ENCODE measurements at regions not wholly inside any gene's neighbourhood (a gene's known extent, or its start where the extent isn't known, plus 50 kb on each side); places are given as distances from the start of the nearest gene placed in this dataset.
"Not testable (repeated sequence)": the region's sequence is repeated elsewhere in the genome, so short reads cannot be mapped to it uniquely, and the experiment has no call there.

DNA sequence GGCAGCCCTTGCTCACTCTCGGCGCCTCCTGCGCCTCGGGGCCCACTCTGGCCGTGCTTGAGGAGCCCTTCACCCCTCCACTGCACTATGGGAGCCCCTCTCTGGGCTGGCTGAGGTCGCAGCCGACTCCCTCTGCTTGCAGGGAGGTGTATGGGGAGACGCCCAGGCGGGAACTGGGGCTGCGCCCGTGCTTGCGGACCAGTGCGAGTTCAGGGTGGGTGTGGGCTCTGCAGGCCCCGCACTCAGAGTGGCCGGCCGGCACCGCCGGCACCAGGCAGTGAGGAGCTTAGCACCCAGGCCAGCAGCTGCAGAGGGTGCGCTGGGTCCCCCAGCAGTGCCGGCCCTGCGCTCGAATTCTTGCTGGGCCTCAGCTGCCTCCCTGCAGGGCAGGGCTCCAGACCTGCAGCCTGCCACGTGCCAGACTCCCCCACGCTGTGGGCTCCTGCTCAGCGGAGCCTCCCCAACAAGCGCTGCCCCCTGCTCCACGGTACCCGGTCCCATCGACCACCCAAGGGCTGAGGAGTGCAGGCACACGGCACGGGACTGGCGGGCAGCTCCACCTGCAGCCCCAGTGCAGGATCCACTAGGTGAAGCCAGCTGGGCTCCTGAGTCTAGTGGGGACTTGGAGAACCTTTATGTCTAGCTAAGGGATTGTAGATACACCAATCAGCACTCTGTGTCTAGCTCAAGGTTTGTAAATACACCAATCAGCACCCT lies 54.0 kb upstream of the WWC2 start:
- DNase-seq (ENCODE audit: low spot score), result not testable (repeated sequence)

DNA sequence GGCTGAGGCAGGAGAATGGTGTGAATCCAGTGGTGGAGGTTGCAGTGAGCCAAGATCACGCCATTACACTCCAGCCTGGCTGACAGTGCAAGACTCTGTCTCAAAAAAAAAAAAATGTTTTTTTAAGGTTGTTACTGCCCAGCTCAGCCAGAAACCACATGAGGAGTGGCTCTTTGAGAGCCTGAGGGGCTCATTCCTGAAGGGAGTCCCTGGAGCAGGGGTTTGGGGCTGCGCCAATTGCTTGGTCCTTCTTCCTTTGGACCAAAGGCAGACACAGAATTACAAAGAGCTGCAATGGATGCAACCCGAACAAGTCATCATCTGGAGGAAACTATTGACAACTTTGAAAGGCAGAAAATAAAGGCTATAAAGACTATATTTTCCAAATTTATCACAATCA lies 60.6 kb upstream of the WWC2 start:
- no peak for DNase-seq (ENCODE audit: low spot score)

DNA sequence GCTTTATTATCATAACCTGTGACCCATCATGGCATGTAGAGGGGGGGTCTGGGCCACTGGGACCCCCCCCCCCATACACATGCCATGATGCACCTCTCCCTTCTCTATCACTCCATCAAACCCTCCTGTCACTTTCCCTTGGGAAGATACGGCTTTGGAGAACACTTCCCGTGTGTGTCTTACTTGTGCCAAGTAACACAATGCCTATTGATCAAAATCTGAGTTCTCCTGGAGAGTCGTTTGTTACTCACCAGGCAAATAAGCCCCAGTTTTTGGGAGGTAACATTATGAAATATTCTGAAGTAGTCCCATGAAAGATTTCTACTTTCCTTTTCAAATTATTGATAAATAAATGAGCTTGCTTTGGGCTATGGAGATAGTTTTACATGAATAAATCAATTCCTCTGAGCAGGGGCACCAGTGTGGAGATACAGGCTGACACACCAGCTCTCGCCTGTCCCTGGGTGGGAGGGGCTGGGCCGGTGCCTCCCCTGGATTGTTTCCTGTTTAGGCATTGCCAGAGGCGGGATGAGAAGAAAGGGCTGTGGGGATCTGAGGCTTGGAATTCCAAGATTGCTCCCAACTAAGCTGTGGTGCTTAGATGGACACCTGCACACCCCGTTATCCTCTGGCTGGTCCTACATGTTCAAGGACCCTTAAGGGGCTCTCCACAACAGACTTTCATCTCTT lies 63.2 kb upstream of the WWC2 start:
- DNase-seq (ENCODE audit: low spot score), result no peak

DNA sequence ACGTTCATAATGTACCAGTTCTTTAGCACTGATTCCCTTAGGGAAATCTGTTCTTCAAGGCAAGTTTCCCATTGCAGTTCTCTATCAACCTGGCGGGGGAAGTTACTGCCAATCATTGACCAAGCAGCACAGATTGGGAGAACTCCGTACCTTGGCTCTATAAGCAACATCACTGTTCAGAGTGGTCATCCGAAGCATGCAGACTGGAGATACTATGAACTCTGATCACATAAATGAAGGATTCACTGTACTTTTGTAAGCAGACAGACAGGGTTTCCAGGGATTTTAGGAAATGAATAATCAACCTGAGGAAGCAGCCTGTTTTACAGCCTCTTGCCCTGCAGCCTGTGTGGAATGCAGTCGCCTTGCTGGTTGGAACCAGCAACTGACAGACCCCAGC lies 63.8 kb upstream of the WWC2 start:
- DNase-seq (ENCODE audit: low spot score), result no peak

DNA sequence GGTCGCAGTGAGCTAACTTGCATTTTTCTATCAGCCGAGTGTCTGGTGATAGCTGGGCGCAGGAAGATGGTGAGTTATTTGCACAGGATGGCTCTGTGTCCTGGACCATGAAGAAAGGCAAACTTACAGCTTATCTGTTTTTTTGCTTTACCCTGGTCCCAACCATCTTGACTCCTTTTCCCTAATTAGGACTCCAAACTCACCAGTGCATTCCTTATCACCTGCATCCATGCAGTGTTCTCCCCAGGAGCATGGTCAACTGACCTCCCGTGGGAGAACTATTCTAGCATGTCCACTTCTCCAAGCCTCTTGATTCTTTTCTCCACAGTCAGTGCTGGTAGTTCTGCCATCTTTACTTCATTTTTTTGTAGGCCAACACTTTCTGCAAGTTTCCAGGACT lies 68.2 kb upstream of the WWC2 start:
- DNase-seq (ENCODE audit: low spot score), result no peak

DNA sequence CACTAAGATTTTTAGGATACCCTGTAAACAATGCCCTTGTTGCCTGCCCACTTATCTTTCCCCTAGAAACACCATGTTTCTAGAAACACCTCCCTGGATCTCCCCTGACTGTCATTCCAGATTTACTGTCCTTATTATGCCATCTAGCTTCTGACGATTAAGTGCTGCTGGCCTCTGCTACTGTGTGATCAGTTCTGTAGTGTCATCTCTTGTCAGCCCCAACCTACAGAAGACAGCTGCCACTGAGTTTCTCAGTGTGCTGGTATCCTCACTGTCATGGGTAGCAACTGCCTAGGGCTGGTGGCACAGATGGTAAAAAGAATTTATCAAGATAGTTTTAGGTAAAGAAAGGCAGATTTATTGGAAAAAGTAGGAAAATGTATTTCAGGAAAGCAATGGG lies 68.7 kb upstream of the WWC2 start:
- DNase-seq (ENCODE audit: low spot score), result no peak

DNA sequence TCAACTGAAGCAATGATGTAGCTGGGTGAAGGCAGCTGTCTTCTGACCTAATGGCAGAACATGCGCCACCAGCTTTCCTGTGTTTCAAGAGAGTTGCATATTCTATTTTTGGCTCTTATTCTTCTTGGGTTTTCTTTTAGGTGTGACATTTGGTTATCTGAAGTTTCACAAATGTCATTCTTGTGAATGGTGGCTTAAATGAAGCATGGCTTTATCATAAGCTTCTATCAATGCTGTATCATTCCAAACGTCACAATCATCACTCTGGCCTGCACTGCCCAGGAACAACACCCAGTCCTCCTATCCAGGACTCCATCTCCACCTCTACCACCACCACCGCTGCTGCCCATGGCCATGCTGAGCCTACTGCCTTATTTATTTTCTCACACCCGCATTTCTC lies 69.7 kb upstream of the WWC2 start:
- no peak for DNase-seq (ENCODE audit: low spot score)

DNA sequence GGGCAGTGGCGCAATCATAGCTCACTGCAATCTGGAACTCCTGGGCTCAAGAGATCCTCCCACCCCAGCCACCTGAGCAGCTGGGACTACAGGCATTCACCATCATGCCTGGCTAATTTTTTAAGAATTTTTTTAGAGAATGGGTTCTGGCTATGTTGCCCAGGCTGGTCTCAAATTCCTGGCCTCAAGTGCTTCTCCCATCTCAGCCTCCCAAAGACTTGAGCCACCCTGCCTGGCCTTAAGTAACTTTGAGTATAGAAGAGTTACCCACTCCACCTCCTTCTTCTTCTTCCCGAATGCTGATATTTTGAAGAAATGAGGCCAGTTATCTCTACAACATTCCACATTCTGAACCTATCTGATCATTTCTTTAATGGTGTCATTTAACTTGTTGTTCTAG lies 72.4 kb upstream of the WWC2 start:
- DNase-seq (ENCODE audit: low spot score), result no peak

DNA sequence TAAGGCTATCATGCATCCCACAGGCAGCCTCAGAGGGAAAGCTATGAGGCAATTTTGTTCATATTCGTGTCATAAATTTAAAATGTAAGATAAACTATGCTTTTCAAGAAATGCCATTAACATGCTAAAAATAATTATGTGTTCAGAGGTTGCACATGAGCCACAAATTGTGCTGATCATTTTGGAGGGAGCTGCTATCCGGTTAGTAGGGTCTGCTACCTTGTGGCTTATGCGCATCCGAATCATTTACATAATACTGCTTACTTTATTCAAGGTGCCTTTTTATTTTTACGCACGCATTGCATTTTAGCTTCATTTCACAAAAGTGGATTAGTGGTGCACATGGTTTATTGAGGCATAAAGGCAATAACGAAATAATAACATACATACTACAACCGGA lies 76.4 kb upstream of the WWC2 start:
- no peak for DNase-seq (ENCODE audit: low spot score)

DNA sequence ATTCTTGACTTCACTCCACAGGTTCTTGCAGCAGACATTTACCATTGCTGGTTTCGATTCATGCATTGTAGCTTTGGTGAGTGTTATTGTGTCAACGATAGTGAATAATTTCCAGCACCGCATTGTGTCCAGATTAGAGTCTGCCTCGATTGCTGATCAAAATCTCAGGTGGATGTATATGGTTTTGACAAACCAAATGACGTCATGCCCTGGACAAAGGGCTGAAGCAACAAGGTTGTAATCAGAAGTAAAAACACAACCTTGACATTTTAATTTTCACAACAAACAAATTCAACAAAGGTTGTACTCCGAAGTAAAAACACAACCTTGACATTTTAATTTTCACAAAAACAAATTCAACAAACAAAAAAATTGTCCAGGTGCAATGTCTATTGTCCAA lies 81.1 kb upstream of the WWC2 start:
- no peak for DNase-seq (ENCODE audit: low spot score)

DNA sequence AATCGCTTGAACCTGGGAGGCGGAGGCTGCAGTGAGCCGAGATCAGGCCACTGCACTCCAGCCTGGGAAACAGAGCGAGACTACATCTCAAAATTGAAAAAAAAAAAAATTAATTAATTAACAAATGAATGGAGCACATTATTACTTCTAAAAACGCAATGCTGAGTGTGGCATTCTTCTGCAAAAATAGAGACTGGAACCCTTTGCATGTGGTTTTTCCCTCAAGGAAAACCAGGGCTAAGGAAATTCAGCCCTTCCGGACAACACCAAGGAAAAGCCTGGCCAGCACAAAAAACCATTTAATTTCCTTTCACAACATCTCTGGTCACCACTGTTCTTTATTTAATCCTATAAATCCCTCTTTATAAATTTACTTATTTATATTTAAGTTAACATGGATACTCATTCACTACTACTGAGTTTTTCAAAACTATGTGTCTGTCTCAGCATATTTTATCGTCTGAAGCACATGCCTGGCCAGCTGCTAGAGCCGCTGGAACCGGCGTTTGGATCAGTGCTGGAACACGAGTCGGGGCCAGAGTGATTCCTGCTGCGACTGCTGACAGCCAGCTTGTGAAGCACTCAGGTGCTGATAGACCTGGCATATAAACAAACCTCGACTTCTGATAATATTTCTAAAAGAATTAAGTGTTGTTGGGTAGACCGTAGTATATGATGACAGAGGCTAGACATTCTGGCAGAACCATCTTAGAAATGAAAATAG lies 84.5 kb upstream of the WWC2 start:
- no peak for DNase-seq (ENCODE audit: low spot score)

DNA sequence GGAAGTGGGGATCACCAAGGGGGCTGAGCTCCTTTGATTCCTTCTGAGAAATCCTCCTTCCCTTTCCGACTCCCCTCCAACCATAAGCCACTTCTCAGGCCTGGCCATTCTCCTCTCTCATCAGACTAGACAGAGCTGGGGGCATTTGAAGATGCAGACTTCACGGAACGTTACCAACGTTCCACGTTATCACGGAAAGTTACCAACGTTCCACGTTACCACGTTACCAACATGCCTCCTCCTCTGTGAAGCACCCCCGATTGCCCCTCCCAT lies 85.4 kb upstream of the WWC2 start:
- no peak for DNase-seq (ENCODE audit: low spot score)

DNA sequence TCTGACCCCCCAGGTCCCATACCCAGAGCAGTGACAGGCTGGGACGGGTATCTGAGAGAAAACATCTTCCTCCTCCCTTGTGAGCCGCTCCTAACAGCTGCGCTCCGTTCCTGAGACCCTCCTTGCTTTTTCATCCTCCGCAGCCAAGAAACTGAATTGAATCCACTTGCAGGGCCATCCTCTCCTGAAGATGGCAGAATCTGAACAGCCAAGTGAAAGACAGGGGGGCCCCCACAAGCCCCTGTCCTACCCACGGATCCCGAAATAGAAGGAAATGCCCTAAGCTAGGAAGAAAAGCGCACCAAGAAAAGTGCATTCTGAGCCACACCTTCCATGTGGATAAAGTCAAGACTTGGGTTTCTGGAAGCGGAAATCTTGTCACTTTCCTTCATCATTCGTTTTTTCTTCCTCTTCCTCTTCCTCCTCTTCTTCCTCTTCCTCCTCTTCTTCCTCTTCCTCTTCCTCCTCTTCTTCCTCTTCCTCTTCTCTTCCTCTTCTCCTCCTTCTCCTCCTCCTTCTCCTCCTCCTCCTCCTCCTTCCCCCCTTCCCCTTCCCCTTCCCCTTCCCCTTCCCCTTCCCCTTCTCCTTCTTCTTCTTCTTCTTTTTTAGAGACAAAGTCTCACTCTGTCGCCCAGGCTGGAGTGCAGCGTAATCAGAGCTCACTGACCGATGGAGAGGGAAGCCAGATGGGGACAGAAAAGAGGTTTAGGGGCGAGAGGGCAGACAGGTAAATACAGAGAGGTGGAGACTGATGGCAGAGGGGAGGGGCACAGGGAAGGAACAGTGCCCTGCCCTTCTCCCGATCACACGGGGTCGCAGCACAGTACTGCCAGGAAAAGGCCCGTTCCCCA lies 86.0 kb upstream of the WWC2 start:
- no peak for DNase-seq (ENCODE audit: low spot score)

DNA sequence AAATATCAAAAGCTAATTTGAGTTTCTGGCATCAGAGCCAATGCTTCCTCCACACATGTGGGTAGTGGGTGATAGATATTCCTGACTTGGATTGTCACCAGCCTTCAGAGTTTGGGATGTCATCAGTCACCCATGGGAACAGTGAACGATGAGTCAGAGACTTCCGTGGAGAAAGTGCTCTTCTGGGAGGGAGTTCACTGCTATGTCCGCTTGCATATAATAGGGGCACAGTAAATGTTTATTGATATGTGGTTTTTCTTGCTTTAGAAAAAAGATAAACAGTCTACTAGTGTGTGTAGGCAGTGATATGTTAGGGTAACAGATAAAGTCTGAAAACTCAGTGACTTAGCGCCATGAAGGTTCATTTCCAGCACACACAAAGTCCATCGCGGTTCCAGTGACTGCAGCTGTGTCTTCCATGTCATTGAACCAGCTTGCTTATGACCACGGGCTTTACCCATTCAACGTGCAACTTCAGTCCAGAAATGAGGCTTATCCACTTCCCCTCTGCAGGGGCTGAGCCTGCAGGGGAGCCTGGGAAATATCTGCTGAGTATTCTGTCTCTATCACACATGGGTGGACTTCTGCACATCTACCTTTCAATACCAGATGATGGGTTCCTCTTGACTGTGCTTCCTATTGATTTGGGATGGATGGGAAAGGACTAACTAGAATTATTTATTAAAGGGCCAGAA lies 87.7 kb upstream of the WWC2 start:
- no peak for DNase-seq (ENCODE audit: low spot score)

DNA sequence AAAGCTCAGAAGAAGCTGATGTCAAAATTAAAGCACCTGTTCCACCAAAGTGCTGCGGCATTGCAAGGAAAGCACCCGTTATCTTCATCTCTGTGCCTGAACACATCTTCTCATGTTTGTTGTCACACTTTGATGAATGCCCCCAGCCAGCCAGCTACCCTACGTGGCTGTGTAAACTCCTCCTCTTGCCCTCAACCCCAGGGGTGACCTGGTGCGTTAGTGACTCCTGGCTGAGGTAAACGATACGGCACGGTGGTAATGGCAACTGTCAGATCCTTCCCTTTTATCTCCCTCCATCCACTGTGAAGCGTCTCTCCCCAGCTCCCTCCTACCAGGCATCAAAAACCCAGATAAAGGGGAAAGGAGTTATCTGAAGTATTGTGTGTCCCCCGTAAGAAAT lies 90.6 kb upstream of the WWC2 start:
- no peak for DNase-seq (ENCODE audit: low spot score)

DNA sequence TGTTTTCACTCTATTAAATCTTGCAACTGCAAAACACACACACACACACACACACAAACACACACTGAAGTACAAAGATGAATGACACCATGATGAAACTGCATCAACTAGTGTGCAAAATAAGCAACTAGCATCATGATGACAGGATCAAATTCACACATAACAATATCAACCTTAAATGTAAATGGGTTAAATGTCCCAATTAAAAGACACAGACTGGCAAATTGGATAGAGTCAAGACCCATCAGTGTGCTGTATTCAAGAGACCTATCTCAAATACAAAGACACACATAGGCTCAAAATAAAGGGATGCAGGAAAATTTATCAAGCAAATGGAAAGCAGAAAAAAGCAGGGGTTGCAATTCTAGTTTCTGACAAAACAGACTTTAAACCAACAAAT lies 87.2 kb upstream of the DCTD start:
- not testable (repeated sequence) for DNase-seq (ENCODE audit: low spot score)

DNA sequence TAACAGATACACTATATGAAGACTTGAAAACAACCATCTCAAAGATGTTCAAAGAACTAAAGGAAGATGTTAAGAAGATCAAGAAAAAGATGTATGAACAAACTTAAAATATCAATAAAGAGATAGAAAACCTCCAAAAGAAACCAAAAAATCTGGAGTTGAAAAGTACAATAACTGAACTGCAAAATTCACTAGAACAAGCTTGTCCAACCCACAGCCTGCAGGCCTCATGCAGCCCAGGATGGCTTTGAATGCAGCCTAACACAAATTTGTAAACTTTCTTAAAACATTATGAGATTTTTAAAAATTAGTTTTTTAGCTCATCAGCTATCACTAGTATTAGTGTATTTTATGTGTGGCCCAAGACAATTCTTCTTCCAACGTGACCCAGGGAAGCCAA lies 77.0 kb upstream of the DCTD start:
- DNase-seq (ENCODE audit: low spot score), result no peak

DNA sequence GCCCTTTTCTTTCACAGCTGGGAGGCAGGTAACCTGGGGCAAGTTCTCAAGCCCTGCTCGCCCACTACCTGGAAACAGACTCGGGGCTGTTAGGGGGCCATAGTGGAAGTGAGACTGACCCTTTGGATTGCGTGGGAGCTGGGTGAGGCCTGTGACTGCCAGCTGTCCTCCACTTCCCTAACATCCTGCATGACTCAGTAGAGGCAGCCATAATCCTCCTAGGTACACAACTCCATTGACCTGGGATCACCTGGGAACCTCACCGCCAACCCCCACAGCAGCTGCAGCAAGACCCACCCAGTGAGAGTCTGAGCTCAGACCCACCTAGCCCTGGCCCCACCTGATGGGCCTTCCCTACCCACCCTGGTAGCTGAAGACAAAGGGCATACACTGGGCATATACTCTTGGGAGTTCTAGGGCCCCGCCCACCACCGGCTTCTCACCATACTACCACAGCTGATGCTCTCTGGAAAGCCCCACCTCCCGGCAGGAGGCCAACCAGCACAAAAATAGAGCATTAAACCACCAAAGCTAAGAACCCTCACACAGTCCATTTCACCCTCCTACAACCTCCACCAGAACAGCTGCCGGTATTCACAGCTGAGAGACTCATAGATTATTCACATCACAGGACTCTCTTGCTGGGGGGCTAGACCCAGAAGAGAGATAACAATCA lies 61.1 kb upstream of the DCTD start:
- DNase-seq (ENCODE audit: low spot score), result no peak

DNA sequence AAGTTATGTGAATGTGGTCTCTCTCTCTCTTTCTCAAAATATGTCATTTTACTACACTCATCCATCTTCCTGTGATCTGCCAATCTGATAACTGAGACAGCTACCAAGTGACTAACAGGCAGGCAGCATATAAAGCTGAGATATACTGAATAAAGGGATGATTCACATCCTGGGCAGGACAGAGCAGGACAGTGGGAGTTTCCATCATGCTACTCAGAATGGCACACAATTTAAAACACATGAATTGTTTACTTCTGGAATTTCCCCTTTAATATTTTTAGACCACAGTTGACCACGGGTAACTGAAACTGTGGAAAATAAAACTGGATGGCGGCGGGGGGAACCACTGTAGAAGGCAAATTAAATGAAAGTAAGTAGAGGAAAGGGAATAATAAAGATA lies 58.6 kb upstream of the DCTD start:
- peak; percentile 66 for DNase-seq (ENCODE audit: low spot score)

DNA sequence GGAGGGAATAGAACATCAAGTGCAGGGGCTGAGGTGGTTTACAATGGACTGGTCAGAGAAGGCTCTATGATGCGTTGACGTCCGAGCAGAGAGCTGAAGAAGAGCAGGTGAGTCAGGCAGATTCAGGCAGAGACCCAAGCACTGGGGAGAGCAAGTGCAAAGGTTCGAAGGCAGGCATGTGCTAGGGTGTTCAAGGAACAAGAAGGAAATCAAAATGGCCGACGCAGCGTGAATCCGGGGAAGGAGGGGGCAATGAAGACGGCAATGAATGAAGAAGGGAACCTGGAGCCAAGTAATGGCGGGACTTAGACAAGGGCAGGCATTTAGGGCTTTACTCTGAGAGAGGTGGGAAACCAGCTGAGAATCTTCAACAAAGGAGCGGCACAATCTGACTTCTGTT lies 56.8 kb upstream of the DCTD start:
- DNase-seq (ENCODE audit: low spot score), result no peak

DNA sequence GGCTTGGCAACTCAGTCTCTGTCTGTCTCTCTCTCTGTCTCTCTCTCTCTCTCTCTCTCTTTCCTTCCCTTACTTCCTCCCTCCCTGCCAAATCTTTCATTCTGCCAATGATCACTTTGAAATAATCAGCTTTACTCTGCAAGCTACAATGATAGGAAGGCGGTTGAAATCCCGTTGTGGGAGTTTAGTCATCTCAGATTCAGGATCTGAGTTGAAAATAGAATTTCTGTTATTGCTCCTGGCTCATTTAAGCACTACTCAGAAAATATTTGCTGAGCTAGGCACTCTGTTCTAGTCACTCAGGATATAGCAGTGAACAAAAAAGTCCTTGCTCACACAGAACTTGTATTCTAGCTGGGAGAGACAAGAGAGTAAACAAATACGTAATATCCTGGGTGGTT lies 56.3 kb upstream of the DCTD start:
- DNase-seq (ENCODE audit: low spot score), result no peak

DNA sequence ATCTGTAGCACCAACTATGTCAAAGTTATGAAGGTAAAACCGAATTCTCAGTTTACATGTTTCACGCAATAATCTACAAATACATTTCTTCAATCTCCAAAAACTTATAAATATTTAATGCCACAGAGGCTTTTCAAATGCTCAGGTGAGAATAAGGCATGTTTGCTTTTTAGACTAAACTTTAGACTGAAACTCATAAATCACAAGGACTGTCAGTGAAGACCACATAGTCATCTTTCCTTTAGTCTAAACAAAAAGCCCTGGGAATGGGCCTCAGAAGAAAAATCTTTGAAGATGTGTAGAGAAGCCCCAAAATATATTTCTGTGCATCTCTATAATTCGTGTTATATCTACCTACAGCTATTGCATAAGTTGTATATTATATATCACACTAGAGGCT lies 54.5 kb upstream of the DCTD start:
- DNase-seq (ENCODE audit: low spot score), result no peak

All from AG20443 (cell line).